H1 (cell line): ENCODE measurements at regions not wholly inside any gene's neighbourhood (a gene's known extent, or its start where the extent isn't known, plus 50 kb on each side); places are given as distances from the start of the nearest gene placed in this dataset.

ENCODE experiments used
- CTCF ChIA-PET: fragments of 300-600 bp; sonication (Branson Sonifier 250); formaldehyde crosslinking; loops from one replicate; lab custom pipeline; 2021; ENCODE audit not compliant: partially characterized antibody; lab: Charles Lee
- POLR2A ChIA-PET: fragments of 300-600 bp; sonication (Branson Sonifier 250); formaldehyde crosslinking; loops from one replicate; lab custom pipeline; 2021; ENCODE audit warnings: inconsistent platforms; ENCODE audit not compliant: partially characterized antibody; lab: Charles Lee
- DNase-seq, 2 experiments: peaks; one replicate each; pipeline versions ENCODE4 v3.0.0 to v3.0.0-alpha.2; 2010 to 2022; ENCODE audit warnings: low spot score in 2 of 2, low read depth in 1 of 2, mixed read lengths in 1 of 2
- FAIRE-seq: peaks from 2 replicates; lab custom pipeline; 2011; peaks lifted over from hg19 to GRCh38; lab: Jason Lieb, UNC
- H2AFZ ChIP-seq: 2 replicates; pipeline ENCODE4 v1.8.1; 2012; ENCODE audit warnings: low read length, inconsistent platforms
- H2AK5ac ChIP-seq: 2 replicates; pipeline ENCODE4 v1.6.1; 2013; ENCODE audit warnings: low read depth, low read length
- H2BK120ac ChIP-seq: replicated peaks from 2 replicates; pipeline ENCODE3; 2013; ENCODE audit warnings: low read depth, low read length, inconsistent platforms
- H2BK12ac ChIP-seq: 2 replicates; pipeline ENCODE4 v1.6.1; 2013; ENCODE audit warnings: low read depth, low read length
- H2BK15ac ChIP-seq: 2 replicates; pipeline ENCODE4 v1.6.1; 2013; ENCODE audit warnings: low read length
- H2BK20ac ChIP-seq: 2 replicates; pipeline ENCODE4 v1.6.1; 2013; ENCODE audit warnings: low read length
- H2BK5ac ChIP-seq: 2 replicates; pipeline ENCODE4 v1.6.1; 2013; ENCODE audit warnings: low read depth, low read length
- H3K14ac ChIP-seq: 2 replicates; pipeline ENCODE4 v1.6.1; 2013; ENCODE audit warnings: inconsistent platforms; ENCODE audit not compliant: insufficient read length
- H3K18ac ChIP-seq: 2 replicates; pipeline ENCODE4 v1.6.1; 2013; ENCODE audit warnings: low read length; ENCODE audit errors: extremely low read depth
- H3K23ac ChIP-seq: 2 replicates; pipeline ENCODE4 v1.6.1; 2013; ENCODE audit warnings: inconsistent platforms; ENCODE audit not compliant: insufficient read length
- H3K23me2 ChIP-seq: 2 replicates; pipeline ENCODE4 v1.6.1; 2013; ENCODE audit warnings: low read depth, low read length
- H3K27ac ChIP-seq: 2 replicates; pipeline ENCODE4 v1.6.1; 2011; ENCODE audit warnings: low read depth, low read length, inconsistent platforms
- H3K27me3 ChIP-seq, 4 experiments: replicated peaks in 1 of 4; 1 replicate in 1 of 4; 2 replicates in 3 of 4; pipeline versions ENCODE4 v1.6.1 to v1.8.1; 2011 to 2013; ENCODE audit warnings: low read length in 3 of 4, mild to moderate bottlenecking in 3 of 4, inconsistent platforms in 2 of 4, mixed read lengths in 2 of 4, moderate library complexity in 1 of 4; ENCODE audit not compliant: control insufficient read depth in 3 of 4, insufficient read depth in 3 of 4; ENCODE audit errors: extremely low read depth in 1 of 4
- H3K36me3 ChIP-seq, 4 experiments: 2 replicates each; pipeline versions ENCODE4 v1.6.1 to v1.8.1; 2011 to 2013; ENCODE audit warnings: mild to moderate bottlenecking in 4 of 4, low read length in 3 of 4, moderate library complexity in 2 of 4, control low read depth in 1 of 4, inconsistent platforms in 1 of 4; ENCODE audit not compliant: insufficient read depth in 4 of 4, control insufficient read depth in 2 of 4
- H3K4ac ChIP-seq: replicated peaks from 2 replicates; pipeline ENCODE3; 2013; ENCODE audit warnings: low read length, low read depth, mixed read lengths, inconsistent platforms; ENCODE audit not compliant: insufficient read length
- H3K4me1 ChIP-seq, 4 experiments: replicated peaks in 1 of 4; 1 replicate in 1 of 4; 2 replicates in 3 of 4; pipeline versions ENCODE4 v1.6.1 to v1.8.1; 2011 to 2013; ENCODE audit warnings: low read length in 3 of 4, inconsistent platforms in 2 of 4, mixed read lengths in 1 of 4; ENCODE audit not compliant: insufficient read depth in 4 of 4, control insufficient read depth in 3 of 4
- H3K4me2 ChIP-seq, 2 experiments: 2 replicates each; pipeline versions ENCODE4 v1.6.1 to v1.8.1; 2011 to 2013; ENCODE audit warnings: low read depth in 2 of 2, low read length in 2 of 2, control low read depth in 1 of 2, inconsistent platforms in 1 of 2, mild to moderate bottlenecking in 1 of 2; ENCODE audit not compliant: insufficient read depth in 1 of 2
- H3K4me3 ChIP-seq, 4 experiments: fragments of 200-600, 300-600 bp in 1 of 4; sonication (generic), shearing (Covaris generic), sonication (Bioruptor Twin) in 1 of 4; 2 replicates each; pipeline versions ENCODE4 v1.5.1 to v1.8.1; 2011 to 2016; ENCODE audit warnings: low read length in 4 of 4, low read depth in 3 of 4, control low read depth in 2 of 4, inconsistent platforms in 2 of 4, mild to moderate bottlenecking in 2 of 4, mixed read lengths in 1 of 4, moderate library complexity in 1 of 4; ENCODE audit not compliant: insufficient read depth in 2 of 4; ENCODE audit errors: extremely low read depth in 1 of 4
- H3K56ac ChIP-seq: replicated peaks from 2 replicates; pipeline ENCODE3; 2013; ENCODE audit warnings: low read depth, mild to moderate bottlenecking, mixed read lengths, low read length, inconsistent platforms; ENCODE audit not compliant: insufficient read length
- H3K79me1 ChIP-seq: 2 replicates; pipeline ENCODE4 v1.6.1; 2013; ENCODE audit warnings: low read depth, low read length, control low read depth
- H3K79me2 ChIP-seq, 2 experiments: 2 replicates each; pipeline versions ENCODE4 v1.6.1 to v1.8.1; 2012 to 2013; ENCODE audit warnings: low read length in 2 of 2, mild to moderate bottlenecking in 2 of 2, inconsistent platforms in 1 of 2; ENCODE audit not compliant: insufficient read depth in 2 of 2, control insufficient read depth in 1 of 2
- H3K9ac ChIP-seq, 4 experiments: replicated peaks in 1 of 4; 1 replicate in 1 of 4; 2 replicates in 3 of 4; pipeline versions ENCODE4 v1.6.1 to v1.8.1; 2011 to 2013; ENCODE audit warnings: low read depth in 3 of 4, low read length in 3 of 4, control low read depth in 2 of 4, mild to moderate bottlenecking in 2 of 4, moderate library complexity in 2 of 4, inconsistent platforms in 1 of 4; ENCODE audit errors: extremely low read depth in 1 of 4
- H3K9me3 ChIP-seq, 2 experiments: 2 replicates each; pipeline versions ENCODE4 v1.6.1 to v1.8.1; 2012 to 2013; ENCODE audit warnings: mild to moderate bottlenecking in 2 of 2, moderate library complexity in 2 of 2, control low read depth in 1 of 2, inconsistent platforms in 1 of 2, low read depth in 1 of 2, low read length in 1 of 2, mixed read lengths in 1 of 2; ENCODE audit not compliant: insufficient read depth in 2 of 2
- H4K20me1 ChIP-seq, 2 experiments: replicated peaks in 1 of 2; 2 replicates each; pipeline versions ENCODE3 to v1.8.1; 2011 to 2013; ENCODE audit warnings: inconsistent platforms in 2 of 2, low read length in 2 of 2, mild to moderate bottlenecking in 1 of 2; ENCODE audit not compliant: insufficient read depth in 2 of 2, control insufficient read depth in 1 of 2
- H4K5ac ChIP-seq: 2 replicates; pipeline ENCODE4 v1.6.1; 2013; ENCODE audit warnings: low read length, low read depth, mixed read lengths, inconsistent platforms; ENCODE audit not compliant: insufficient read length
- H4K8ac ChIP-seq: 2 replicates; pipeline ENCODE4 v1.8.0; 2013; ENCODE audit warnings: mild to moderate bottlenecking, moderate library complexity, low read length, inconsistent platforms; ENCODE audit not compliant: insufficient read depth; ENCODE audit errors: extremely low read depth
- H4K91ac ChIP-seq: replicated peaks from 2 replicates; pipeline ENCODE3; 2013; ENCODE audit warnings: low read length, mixed read lengths, inconsistent platforms; ENCODE audit not compliant: insufficient read length
- CBX8 ChIP-seq: fragments of 300-800, 300-1000 bp; sonication (generic); IDR thresholded peaks from 2 replicates; pipeline ENCODE4 v1.7.1; 2016; ENCODE audit warnings: low read depth, low read length, borderline replicate concordance
- CEBPB ChIP-seq: IDR thresholded peaks from 2 replicates; pipeline ENCODE4 v1.6.1; 2012; ENCODE audit warnings: low read depth, low read length
- FOSL1 ChIP-seq: IDR thresholded peaks from 2 replicates; pipeline ENCODE4 v1.6.1; 2011; ENCODE audit warnings: mild to moderate bottlenecking, low read depth, low read length, moderate library complexity; ENCODE audit not compliant: insufficient read depth
- HDAC6 ChIP-seq: IDR thresholded peaks from one replicate; pipeline ENCODE4 v1.7.1; 2012; ENCODE audit warnings: low read depth, mild to moderate bottlenecking, inconsistent platforms, low read length, moderate library complexity
- JUND ChIP-seq: IDR thresholded peaks from 2 replicates; pipeline ENCODE4 v1.6.1; 2011; ENCODE audit warnings: mild to moderate bottlenecking, improper control_type of control experiment, low read length
- KDM5A ChIP-seq: fragments of 200-600 bp; IDR thresholded peaks from 2 replicates; pipeline ENCODE4 v1.7.1; 2012; ENCODE audit warnings: mild to moderate bottlenecking, low read length, inconsistent platforms, mixed read lengths
- RFX5 ChIP-seq: IDR thresholded peaks from 2 replicates; pipeline ENCODE4 v1.6.1; 2011; ENCODE audit warnings: low read depth, low read length, improper control_type of control experiment, borderline replicate concordance
- SIX5 ChIP-seq: IDR thresholded peaks from 2 replicates; pipeline ENCODE4 v1.6.1; 2011; ENCODE audit warnings: mild to moderate bottlenecking, low read depth, low read length
- ZNF274 ChIP-seq: IDR thresholded peaks from 2 replicates; pipeline ENCODE4 v1.7.0; 2012; ENCODE audit warnings: low read length, borderline replicate concordance; ENCODE audit errors: extremely low read depth
- WGBS, 2 experiments: shearing (Covaris generic) in 1 of 2; methylation state at CpG; one replicate each; pipeline versions ENCODE4 v1.1.6 to v1.1.7; 2013 to 2015; ENCODE audit warnings: low lambda C conversion rate in 2 of 2, mixed read lengths in 2 of 2, inconsistent platforms in 1 of 2, low coverage in 1 of 2, missing lambda C conversion rate in 1 of 2; ENCODE audit not compliant: insufficient replicate concordance in 2 of 2, insufficient coverage in 1 of 2, insufficient read length in 1 of 2; ENCODE audit errors: extremely low coverage in 1 of 2, missing lambda C conversion rate in 1 of 2; 5-methylcytosine and 5-hydroxymethylcytosine counted together
- TF ChIP-seq, protein P1 (sequence below): IDR thresholded peaks from 2 replicates; pipeline ENCODE4 v1.6.1; 2011; ENCODE audit warnings: low read length, improper control_type of control experiment

DNA sequence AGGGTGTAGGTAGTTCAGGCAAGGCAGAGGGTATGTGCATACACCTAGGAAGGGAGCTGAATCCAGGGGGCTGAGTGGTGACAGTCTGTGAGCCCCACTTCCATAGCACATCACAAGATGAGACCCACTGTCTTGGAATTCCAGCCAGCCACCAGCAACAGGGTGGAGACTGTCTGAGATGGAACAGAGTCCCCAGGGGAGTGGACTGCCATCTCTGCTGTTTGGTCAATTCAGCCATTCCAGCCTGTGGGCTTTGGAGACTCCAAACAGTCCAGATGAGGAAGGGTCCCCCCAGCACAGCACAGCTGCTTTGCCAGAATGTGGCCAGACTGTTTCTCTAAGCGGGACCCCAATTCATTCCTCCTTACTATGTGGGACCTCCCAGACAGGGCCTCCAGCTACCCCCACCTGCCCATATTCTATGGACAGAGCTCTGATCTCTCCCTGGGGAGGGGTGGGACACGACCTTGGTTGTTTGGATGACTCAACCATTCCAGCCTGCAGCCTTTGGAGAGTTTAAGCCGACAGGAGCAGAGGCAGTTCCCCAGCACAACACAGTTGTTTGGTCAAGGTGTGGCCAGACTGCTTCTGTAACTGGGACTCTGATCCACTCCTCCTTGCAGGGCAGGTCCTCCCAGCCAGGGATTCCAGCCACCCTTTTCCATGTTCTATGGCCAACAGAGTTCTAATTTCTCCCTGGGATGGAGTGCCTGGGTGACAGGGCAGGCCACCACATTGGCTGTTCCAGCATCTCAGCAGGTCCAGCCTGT is 178.0 kb downstream of the RND3 start:
- H3K4me3 ChIP-seq = no peak overlapping the region
- no peak overlapping the region for H2BK15ac ChIP-seq
- ChIA-PET CTCF (no interaction called here), POLR2A (no interaction called here)
- H2BK5ac ChIP-seq = no peak overlapping the region
- H3K14ac ChIP-seq = no peak overlapping the region
- H4K91ac ChIP-seq = no peak overlapping the region
- H2AK5ac ChIP-seq = no peak overlapping the region
- no peaks in the 10 kb centered on the region for H3K79me2 ChIP-seq
- no peak overlapping the region for H3K23ac ChIP-seq
- H4K8ac ChIP-seq = no peak overlapping the region; the same call in 1 of the 2 replicates
- no peak overlapping the region for H3K9ac ChIP-seq
- H3K18ac ChIP-seq = no peak overlapping the region
- no peak overlapping the region for H3K27ac ChIP-seq
- no peaks in the 10 kb centered on the region for H3K23me2 ChIP-seq
- DNase-seq (no peak), FAIRE-seq (no peak)
- no peak overlapping the region for H2BK120ac ChIP-seq
- H2AFZ ChIP-seq = no peak overlapping the region
- peaks cover 2 to 7% of the 10 kb centered on the region in 2 experiments; a peak in 2 of 4 replicates for H3K9me3 ChIP-seq
- H4K20me1 ChIP-seq = no peaks in the 10 kb centered on the region
- H3K56ac ChIP-seq = no peak overlapping the region
- H3K79me1 ChIP-seq = no peaks in the 10 kb centered on the region
- H3K4ac ChIP-seq = no peak overlapping the region
- H3K4me2 ChIP-seq = no peak overlapping the region
- H3K36me3 ChIP-seq = no peaks in the 10 kb centered on the region
- no peak overlapping the region for H4K5ac ChIP-seq
- no peaks in the 10 kb centered on the region for H3K27me3 ChIP-seq
- WGBS, 2 experiments = 100% methylated on average over 2 of the region's 3 CpGs; no CpG with 5 or more reads in 1 of the 2 experiments
- H2BK20ac ChIP-seq = no peak overlapping the region
- H3K4me1 ChIP-seq = no peaks in the 10 kb centered on the region
- no peak overlapping the region for H2BK12ac ChIP-seq
- TF ChIP-seq FOSL1 (no peak), KDM5A (no peak), JUND (no peak), CEBPB (no peak), RFX5 (no peak), ZNF274 (no peak), HDAC6 (no peak), SIX5 (no peak), CBX8 (no peak)
- TF ChIP-seq, protein P1, sequence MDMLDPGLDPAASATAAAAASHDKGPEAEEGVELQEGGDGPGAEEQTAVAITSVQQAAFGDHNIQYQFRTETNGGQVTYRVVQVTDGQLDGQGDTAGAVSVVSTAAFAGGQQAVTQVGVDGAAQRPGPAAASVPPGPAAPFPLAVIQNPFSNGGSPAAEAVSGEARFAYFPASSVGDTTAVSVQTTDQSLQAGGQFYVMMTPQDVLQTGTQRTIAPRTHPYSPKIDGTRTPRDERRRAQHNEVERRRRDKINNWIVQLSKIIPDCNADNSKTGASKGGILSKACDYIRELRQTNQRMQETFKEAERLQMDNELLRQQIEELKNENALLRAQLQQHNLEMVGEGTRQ = no peak
